ENCODE measurements at regions not wholly inside any gene's neighbourhood (a gene's known extent, or its start where the extent isn't known, plus 50 kb on each side); places are given as distances from the start of the nearest gene placed in this dataset.

DNA sequence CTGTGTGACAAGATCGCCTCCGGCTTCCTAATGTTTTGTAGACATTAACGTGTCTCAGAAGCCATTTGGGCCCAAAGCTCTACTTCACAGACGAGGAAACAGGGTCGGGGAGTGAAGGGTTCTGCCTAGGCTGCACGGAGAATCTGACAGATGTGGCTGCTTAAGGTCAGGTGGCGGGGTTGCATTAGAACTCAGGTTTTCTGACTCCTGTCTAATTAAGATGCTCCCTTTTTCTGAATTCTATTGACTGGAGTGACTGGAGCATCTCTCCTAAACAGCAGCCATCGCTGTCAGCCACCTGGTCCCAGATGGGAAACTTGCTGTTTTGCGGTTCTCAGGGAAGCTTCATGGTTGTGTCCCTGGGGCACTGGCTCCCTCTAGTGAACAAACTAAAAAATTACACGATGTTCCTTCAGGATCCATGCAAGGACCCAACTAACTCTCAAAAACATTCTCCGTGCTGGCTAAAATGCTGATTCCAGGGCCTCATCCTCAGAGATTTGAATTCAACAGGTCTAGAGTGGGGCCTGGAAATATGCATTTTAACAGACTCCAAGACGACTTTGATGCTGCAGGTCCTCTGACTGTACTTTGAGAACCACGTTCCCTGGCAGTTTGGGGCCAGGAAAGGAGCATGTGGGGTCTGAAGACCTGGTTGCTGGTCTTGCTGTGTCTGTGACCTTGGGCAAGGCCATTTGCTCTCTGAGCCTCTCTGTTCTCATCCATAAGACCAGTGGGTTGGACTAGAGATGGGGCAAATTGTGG is 117.4 kb downstream of the IRF8 start:
- DNase-seq (ENCODE audit: low read depth in 1 of 2, low spot score in 1 of 2), result peak; percentile 38 to 63

DNA sequence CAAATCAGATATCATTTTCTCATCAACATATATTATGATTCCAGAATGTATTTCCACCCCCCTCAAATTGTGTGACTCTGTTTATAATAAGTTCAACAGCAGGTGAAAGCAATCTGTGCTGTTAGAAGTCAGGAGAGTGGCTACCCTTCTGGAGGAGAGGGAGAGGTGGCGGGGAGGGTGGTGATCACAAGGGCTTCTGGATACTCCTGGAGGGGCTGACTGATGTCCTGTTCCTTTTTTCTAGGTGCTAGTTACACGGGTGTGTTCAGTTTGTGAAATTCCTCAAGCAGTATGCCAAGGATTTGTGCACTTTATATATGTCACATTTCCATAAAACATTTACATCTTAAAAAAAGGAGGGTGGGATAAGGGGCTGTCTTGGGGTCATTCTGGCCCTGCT is 119.1 kb downstream of the IRF8 start:
- no peak for DNase-seq (ENCODE audit: low read depth in 1 of 2, low spot score in 1 of 2)

GRCh38 chr16:86018487-86018886 is 119.5 kb downstream of the IRF8 start:
- DNase-seq (ENCODE audit: low read depth in 1 of 2, low spot score in 1 of 2), result no peak

GRCh38 chr16:86018941-86019340 is 120.0 kb downstream of the IRF8 start:
- no peak for DNase-seq (ENCODE audit: low read depth in 1 of 2, low spot score in 1 of 2)

DNA sequence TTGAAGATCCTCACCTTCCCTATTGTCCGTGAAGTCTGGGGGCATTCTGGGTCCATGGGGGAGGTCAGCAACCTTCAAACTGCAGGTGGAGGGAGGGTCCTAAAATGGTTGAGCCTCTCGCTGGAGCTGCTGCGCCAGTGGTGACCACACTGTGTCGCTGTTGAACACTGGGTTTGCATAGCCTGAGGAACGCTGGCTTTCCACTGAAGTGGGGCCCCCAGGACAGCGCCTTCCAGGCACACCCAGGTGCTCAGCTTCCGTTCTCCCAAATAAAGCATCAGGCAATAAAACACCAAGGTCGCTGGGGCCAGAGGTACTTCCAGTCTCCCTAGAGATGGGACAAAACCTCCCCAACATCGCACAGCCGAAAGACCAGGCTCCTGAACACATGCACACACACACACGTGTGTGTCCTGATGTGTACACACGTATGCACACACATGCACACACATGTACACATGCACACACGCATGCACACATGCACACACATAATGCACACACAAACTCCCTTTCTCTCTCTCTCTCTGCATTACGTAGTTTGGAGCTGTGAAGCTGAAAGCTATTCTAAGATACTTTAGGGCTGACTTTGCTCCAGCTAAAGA is 120.6 kb downstream of the IRF8 start:
- no peak for DNase-seq (ENCODE audit: low read depth in 1 of 2, low spot score in 1 of 2)

DNA sequence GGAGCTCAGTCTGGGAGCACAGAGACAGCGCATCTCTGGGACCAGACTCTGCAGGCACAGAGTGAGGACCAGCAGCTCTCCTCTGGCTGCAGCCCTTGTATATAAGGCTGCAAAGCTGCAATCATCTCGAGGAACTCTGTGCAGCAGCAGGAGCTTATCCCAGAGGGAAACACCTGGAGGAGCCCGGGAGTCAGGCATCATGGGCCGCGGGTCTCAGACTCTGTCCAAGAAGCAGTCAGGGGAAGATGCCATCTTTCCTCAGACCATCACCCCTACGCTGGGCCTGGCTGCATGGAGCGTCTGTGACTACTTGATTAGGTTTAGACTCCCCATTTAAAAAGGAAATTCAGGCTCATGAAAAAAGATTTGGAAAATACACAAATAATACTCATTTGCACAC is 122.0 kb downstream of the IRF8 start:
- DNase-seq (ENCODE audit: low read depth in 1 of 2, low spot score in 1 of 2), result no peak

GRCh38 chr16:86022381-86022960 is 123.5 kb downstream of the IRF8 start:
- no peak for DNase-seq (ENCODE audit: low read depth in 1 of 2, low spot score in 1 of 2)

DNA sequence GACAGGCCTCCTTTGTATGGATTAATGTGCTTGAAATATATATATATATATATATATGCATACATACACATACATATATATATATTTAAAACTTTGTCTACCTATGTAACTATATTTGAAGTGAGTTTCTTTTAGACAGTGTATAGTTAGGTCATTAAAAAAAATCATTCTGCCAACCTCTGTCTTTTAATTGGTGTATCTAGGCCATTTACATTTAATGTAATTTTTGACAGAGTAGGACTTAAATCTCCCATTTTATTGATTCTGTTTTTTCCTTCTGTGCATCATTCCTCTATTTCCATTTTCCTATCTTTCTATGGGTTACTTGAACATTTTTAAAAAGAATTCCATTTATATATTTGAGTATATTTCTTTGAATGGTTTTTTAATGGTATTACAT is 125.2 kb downstream of the IRF8 start:
- no peak for DNase-seq (ENCODE audit: low read depth in 1 of 2, low spot score in 1 of 2)

DNA sequence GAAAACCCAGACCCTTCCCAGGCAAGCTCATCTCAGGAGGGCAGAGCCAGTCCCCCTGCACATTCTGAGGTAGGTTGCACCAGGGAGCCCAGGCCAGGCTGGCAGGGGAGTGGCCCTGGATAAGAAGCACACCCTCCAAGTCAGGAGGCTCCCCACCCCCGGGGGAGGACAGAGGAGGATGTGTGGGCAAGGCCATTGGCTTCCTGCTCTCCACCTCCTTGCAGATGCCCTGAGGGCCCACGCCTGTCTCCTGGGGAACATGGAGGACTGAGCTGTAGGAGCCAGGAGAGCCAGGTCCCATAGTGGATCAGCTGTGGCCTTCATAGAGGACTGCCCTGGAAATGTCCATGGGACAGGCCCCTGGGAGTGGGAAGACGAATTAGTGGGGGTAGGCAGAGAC is 126.7 kb downstream of the IRF8 start:
- DNase-seq (ENCODE audit: low read depth in 1 of 2, low spot score in 1 of 2), result no peak

DNA sequence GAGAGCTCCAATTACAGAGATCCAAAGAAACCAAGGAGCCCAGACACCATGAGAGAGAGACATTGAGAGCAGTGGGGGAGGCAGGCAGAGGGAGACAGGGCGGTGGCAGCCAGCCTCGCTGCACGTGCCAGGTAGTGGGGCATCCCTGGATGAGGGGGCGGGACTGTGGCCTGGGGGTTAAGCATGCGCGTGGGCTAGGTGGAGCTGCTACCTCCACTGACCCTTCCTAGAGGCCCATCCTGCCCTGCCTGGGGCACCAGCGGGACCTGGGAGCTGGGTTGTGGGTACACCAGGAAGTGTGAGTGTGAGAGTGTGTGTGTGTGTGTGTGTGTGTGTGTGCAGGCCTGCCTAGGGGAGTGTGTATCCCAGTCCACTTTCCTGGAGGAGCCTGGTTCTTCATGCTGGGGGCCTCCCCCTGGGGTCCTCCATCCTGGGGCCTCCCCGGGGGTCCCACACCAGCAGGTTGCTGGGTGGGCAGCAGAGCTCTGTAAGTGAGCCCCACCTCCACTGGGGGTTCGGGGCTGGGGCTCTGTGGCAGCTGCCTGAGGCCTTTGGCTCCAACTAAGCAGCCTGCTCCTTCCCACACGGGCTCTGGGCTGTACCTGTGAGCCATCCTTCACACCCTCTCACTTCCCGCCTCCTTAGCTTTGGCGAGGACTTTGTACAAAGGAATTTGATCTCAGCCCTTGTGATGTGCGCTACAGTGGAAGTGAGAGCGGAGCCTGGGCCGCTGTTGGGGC is 127.4 kb downstream of the IRF8 start:
- DNase-seq (ENCODE audit: low read depth in 1 of 2, low spot score in 1 of 2), result no peak

- no peak for DNase-seq (ENCODE audit: low read depth in 1 of 2, low spot score in 1 of 2)
These were observed 128.0 kb downstream of the IRF8 start for GRCh38 chr16:86026916-86027315.

- no peak for DNase-seq (ENCODE audit: low read depth in 1 of 2, low spot score in 1 of 2)
These were observed 128.6 kb downstream of the IRF8 start for GRCh38 chr16:86027373-86028126.

DNA sequence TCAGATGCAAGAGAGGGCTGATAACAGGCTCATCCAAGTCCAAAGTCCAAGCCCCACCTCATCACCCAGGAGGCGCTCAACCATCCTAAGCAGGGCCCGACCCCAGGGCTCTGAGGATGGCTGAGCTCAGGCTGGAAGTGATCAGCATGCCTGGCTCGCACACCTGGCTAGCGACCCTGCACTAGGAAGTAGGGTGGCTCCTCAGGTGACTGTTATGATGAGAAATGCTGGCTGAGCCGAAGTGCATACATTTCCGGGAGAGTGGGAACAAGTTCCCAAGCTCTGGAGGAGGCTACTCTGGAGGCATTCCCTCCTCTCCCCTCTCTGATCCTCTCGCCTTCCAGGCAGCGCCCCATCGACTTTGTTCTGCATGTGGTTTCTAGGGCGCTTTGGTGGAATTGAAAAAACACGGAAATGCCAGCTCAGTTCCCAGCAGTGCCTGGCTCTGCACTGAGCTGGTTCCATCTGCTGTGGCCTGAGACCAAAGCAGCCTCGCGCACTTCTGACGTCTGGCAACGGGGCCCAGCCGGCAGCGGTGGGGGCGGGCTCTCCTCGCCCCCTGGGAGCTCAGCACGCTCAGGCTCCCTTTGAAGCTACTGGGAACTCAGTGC is 130.3 kb downstream of the IRF8 start:
- DNase-seq (ENCODE audit: low read depth in 1 of 2, low spot score in 1 of 2), result no peak

GRCh38 chr16:86030116-86030515 is 131.2 kb downstream of the IRF8 start:
- DNase-seq (ENCODE audit: low read depth in 1 of 2, low spot score in 1 of 2), result no peak

- DNase-seq (ENCODE audit: low read depth in 1 of 2, low spot score in 1 of 2), result no peak
These were observed 132.2 kb downstream of the IRF8 start for GRCh38 chr16:86031141-86031678.

DNA sequence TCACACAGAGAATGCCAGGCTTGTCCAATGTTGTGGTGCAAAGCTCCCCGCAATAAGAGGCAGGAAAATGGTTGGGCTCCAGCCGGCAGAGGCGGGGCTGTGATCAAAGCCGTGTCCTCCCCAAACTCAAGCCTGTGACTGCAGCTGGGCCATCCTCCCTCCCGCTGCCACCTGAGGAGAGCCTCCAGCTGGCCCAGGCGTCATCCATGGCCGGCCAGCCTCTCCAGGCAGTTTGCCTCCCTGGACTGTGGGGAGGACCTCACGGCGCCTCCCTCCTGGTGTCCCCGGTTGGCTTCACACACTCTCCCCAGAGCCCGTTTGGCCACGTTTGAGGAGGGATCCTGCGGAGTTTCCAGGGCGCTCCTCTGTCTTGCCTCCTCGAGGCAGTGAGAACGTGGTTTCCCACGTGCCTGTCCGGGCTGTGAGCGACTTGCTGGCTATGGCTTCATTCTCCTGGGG is 134.1 kb downstream of the IRF8 start:
- no peak for DNase-seq (ENCODE audit: low read depth in 1 of 2, low spot score in 1 of 2)

DNA sequence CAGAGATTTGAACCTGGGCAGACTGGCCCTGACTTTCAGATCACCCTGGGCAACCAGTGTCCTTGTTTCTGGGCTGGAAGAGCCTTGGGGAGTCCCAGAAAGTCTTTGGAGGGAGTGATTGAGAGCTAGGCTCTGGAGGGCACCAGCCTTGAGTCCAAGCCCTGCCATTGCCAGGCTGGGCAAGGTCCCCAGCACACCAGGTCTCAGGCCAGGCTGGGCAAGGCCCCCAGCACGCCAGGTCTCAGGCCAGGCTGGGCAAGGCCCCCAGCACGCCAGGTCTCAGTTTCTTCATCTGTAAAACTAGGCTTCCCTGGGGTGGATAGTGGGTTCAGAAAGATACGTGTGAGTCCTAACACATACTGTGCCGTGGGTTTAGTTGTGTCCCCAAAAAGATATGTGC is 135.0 kb downstream of the IRF8 start:
- no peak for DNase-seq (ENCODE audit: low read depth in 1 of 2, low spot score in 1 of 2)

DNA sequence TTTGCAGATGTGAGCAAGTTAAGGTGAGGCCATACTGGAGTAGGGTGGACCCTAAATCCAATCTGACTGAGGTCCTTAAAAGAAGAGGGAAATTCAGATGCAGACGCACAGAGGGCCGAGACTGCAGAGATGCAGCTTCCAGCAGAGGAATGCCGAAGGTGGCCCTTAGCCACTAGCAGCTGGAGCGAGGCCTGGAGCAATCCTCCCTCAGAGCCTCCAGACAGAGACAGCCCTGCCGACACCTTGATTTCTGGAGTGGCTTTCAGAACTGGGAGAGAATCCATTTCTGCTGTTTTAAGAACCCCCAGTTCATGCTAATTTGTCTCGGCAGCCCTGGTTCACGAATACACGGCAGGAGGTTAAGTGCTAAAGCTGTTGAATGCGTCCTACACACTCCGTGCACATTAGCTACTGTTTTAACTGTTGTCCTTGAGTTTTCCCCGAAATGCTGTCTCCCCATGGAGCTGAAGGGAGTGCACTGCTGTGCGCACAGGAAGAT is 135.5 kb downstream of the IRF8 start:
- DNase-seq (ENCODE audit: low read depth in 1 of 2, low spot score in 1 of 2), result no peak

GRCh38 chr16:86035906-86036305 is 136.9 kb downstream of the IRF8 start:
- DNase-seq (ENCODE audit: low read depth in 1 of 2, low spot score in 1 of 2), result no peak
